Motor neuron (in vitro differentiated cells): ENCODE measurements at regions not wholly inside any gene's neighbourhood (a gene's known extent, or its start where the extent isn't known, plus 50 kb on each side); places are given as distances from the start of the nearest gene placed in this dataset.
A peak's percentile ranks its signal among the peaks of the same experiment; 100 is the strongest.

Source experiments
- ATAC-seq, 8 experiments: fragments of 200-7000 bp; cut with Tn5 transposase; replicated peaks in 6 of 8; 2 replicates each; pipeline ENCODE4 v1.8.0; 2021; ENCODE audit warnings: mild to moderate bottlenecking in 8 of 8, moderate library complexity in 8 of 8
- H3K27ac ChIP-seq, 2 donors: fragments of 250-450 bp; sonication (Bioruptor Pico); 2 replicates each; pipeline ENCODE4 v1.9.0; 2021; ENCODE audit warnings: antibody characterized with exemption in 2 of 2, mild to moderate bottlenecking in 2 of 2, moderate library complexity in 1 of 2
- H3K4me1 ChIP-seq, 2 donors: fragments of 250-450 bp; sonication (Bioruptor Pico); replicated peaks in 1 of 2; 2 replicates each; pipeline ENCODE4 v1.6.1; 2021; ENCODE audit warnings: antibody characterized with exemption in 2 of 2, mild to moderate bottlenecking in 2 of 2, moderate library complexity in 1 of 2
- H3K4me3 ChIP-seq, 5 donors: fragments of 250-450 bp; sonication (Bioruptor Pico); 2 replicates each; pipeline ENCODE4 v1.9.0; 2021; ENCODE audit warnings: antibody characterized with exemption in 5 of 5, mild to moderate bottlenecking in 5 of 5, moderate library complexity in 4 of 5
- WGBS, 10 experiments: fragments of 450-650 bp; shearing (Covaris generic); methylation state at CpG; one replicate each; pipeline ENCODE4 v1.0.0; 2022; 5-methylcytosine and 5-hydroxymethylcytosine counted together
- in situ Hi-C, 9 experiments: fragments of 400-800 bp; cut with MboI; loops; one replicate each; pipeline ENCODE4 v1.15.0; 2021; ENCODE audit warnings: low sequenced_read_pairs in 9 of 9, low pct_unique_long_range_greater_than_20kb in 2 of 9; ENCODE audit not compliant: unreplicated experiment in 9 of 9

- Histone ChIP-seq H3K27ac (no peak overlapping the region), H3K4me3 (no peak overlapping the region), H3K4me1 (no peaks in the 10 kb centered on the region)
- 55 to 93% (median 73%) methylated on average over 2 to 8 of the region's 8 CpGs for WGBS, 10 experiments
- in situ Hi-C loops, result no loop called here
- ATAC-seq, result peak in 1 of 8 experiments; percentile 33
Measured at GRCh38 chr16:27670071-27670810, 120.3 kb downstream of the KATNIP start.

- H3K4me3 ChIP-seq, result no peak overlapping the region
- in situ Hi-C loops, result no loop called here
- ATAC-seq, result no peak
- 78 to 95% (median 90%) methylated on average over 2 to 5 of the region's 8 CpGs; no CpG with 5 or more reads in 2 of the 10 experiments for WGBS, 10 experiments
- H3K27ac ChIP-seq, result no peak overlapping the region
- H3K4me1 ChIP-seq, result no peaks in the 10 kb centered on the region
Measured at GRCh38 chr16:27671410-27671809, 121.5 kb downstream of the KATNIP start.

- ATAC-seq, result peak in 2 of 8 experiments; percentile 70 to 79
- no peak overlapping the region for H3K4me3 ChIP-seq
- H3K27ac ChIP-seq, result no peak overlapping the region
- in situ Hi-C loops, result no loop called here
- no peaks in the 10 kb centered on the region for H3K4me1 ChIP-seq
- WGBS, 10 experiments, result 44 to 90% (median 71%) methylated on average over 2 to 4 of the region's 4 CpGs; no CpG with 5 or more reads in 3 of the 10 experiments
Measured at GRCh38 chr16:27676839-27677238, 126.9 kb downstream of the KATNIP start.

GRCh38 chr16:27677263-27677662, 127.3 kb downstream of the KATNIP start:
- WGBS, 10 experiments, result 20 to 100% (median 60%) methylated on average over 1 of the region's 3 CpGs; no CpG with 5 or more reads in 5 of the 10 experiments
- no peaks in the 10 kb centered on the region for H3K4me1 ChIP-seq
- H3K4me3 ChIP-seq, result no peak overlapping the region
- H3K27ac ChIP-seq, result no peak overlapping the region
- ATAC-seq, result peak in 3 of 8 experiments; percentile 62 to 86 (median 74)
- in situ Hi-C loops, result no loop called here

GRCh38 chr16:27678955-27679354, 129.0 kb downstream of the KATNIP start:
- 80 to 100% (median 89%) methylated on average over 1 to 3 of the region's 3 CpGs; no CpG with 5 or more reads in 3 of the 10 experiments for WGBS, 10 experiments
- no peak for ATAC-seq
- Histone ChIP-seq H3K27ac (no peak overlapping the region), H3K4me1 (no peaks in the 10 kb centered on the region), H3K4me3 (no peak overlapping the region)
- in situ Hi-C loops, result no loop called here

- in situ Hi-C loops, result no loop called here
- Histone ChIP-seq H3K27ac (no peak overlapping the region), H3K4me1 (no peaks in the 10 kb centered on the region), H3K4me3 (no peak overlapping the region)
- 85 to 100% (median 100%) methylated on average over 1 to 5 of the region's 7 CpGs; no CpG with 5 or more reads in 3 of the 10 experiments for WGBS, 10 experiments
- no peak for ATAC-seq
Measured at GRCh38 chr16:27679899-27680298, 130.0 kb downstream of the KATNIP start.

- no peak for ATAC-seq
- Histone ChIP-seq H3K4me3 (no peak overlapping the region), H3K4me1 (no peaks in the 10 kb centered on the region), H3K27ac (no peak overlapping the region)
- 90 to 100% (median 92%) methylated on average over 1 to 5 of the region's 5 CpGs; no CpG with 5 or more reads in 4 of the 10 experiments for WGBS, 10 experiments
- in situ Hi-C loops, result no loop called here
Measured at GRCh38 chr16:27681681-27682080, 131.7 kb downstream of the KATNIP start.

GRCh38 chr16:27684047-27684446, 134.1 kb downstream of the KATNIP start:
- H3K27ac ChIP-seq, result no peak overlapping the region
- WGBS, 10 experiments, result 77 to 100% (median 95%) methylated on average over 1 to 2 of the region's 2 CpGs; no CpG with 5 or more reads in 2 of the 10 experiments
- in situ Hi-C loops, result no loop called here
- ATAC-seq, result no peak
- no peak overlapping the region for H3K4me3 ChIP-seq
- no peaks in the 10 kb centered on the region for H3K4me1 ChIP-seq

- peak in 1 of 8 experiments; percentile 64 for ATAC-seq
Measured at GRCh38 chr16:27685807-27686206, 135.9 kb downstream of the KATNIP start.

GRCh38 chr16:27686926-27687325, 137.0 kb downstream of the KATNIP start:
- H3K27ac ChIP-seq, result no peak overlapping the region
- in situ Hi-C loops, result no loop called here
- 38 to 100% (median 60%) methylated on average over 1 to 3 of the region's 3 CpGs for WGBS, 10 experiments
- H3K4me3 ChIP-seq, result no peak overlapping the region
- no peaks in the 10 kb centered on the region for H3K4me1 ChIP-seq
- ATAC-seq, result no peak

More at GRCh38 chr16:27685807-27686206, 135.9 kb downstream of the KATNIP start:
- in situ Hi-C loops, result no loop called here
- no peak overlapping the region for H3K27ac ChIP-seq
- H3K4me1 ChIP-seq, result no peaks in the 10 kb centered on the region
- 0 to 80% (median 0%) methylated on average over 1 of the region's 1 CpG; no CpG with 5 or more reads in 7 of the 10 experiments for WGBS, 10 experiments
- no peak overlapping the region for H3K4me3 ChIP-seq

GRCh38 chr16:27687605-27688004, 137.7 kb downstream of the KATNIP start:
- Histone ChIP-seq H3K4me3 (no peak overlapping the region), H3K27ac (no peak overlapping the region), H3K4me1 (no peaks in the 10 kb centered on the region)
- in situ Hi-C loops, result no loop called here
- 75 to 100% (median 100%) methylated on average over 1 to 2 of the region's 2 CpGs; no CpG with 5 or more reads in 2 of the 10 experiments for WGBS, 10 experiments
- ATAC-seq, result no peak

- H3K27ac ChIP-seq, result no peak overlapping the region
- no peak overlapping the region for H3K4me3 ChIP-seq
- in situ Hi-C loops, result no loop called here
- ATAC-seq, result peak in 2 of 8 experiments; percentile 48 to 95
- WGBS, 10 experiments, result 20 to 88% (median 70%) methylated on average over 1 to 4 of the region's 5 CpGs; no CpG with 5 or more reads in 4 of the 10 experiments
- H3K4me1 ChIP-seq, result no peaks in the 10 kb centered on the region
Measured at GRCh38 chr16:27689711-27690110, 139.8 kb downstream of the KATNIP start.

GRCh38 chr16:27690608-27691007, 140.7 kb downstream of the KATNIP start:
- H3K27ac ChIP-seq, result no peak overlapping the region
- no peak overlapping the region for H3K4me3 ChIP-seq
- WGBS, 10 experiments, result 0 to 70% (median 51%) methylated on average over 1 to 3 of the region's 3 CpGs; no CpG with 5 or more reads in 5 of the 10 experiments
- peak in 2 of 8 experiments; percentile 52 to 67 for ATAC-seq
- H3K4me1 ChIP-seq, result no peaks in the 10 kb centered on the region
- in situ Hi-C loops, result no loop called here

- no peak overlapping the region for H3K27ac ChIP-seq
- 86 to 100% (median 98%) methylated on average over 1 to 4 of the region's 4 CpGs; no CpG with 5 or more reads in 4 of the 10 experiments for WGBS, 10 experiments
- ATAC-seq, result no peak
- H3K4me1 ChIP-seq, result no peaks in the 10 kb centered on the region
- H3K4me3 ChIP-seq, result no peak overlapping the region
- in situ Hi-C loops, result no loop called here
Measured at GRCh38 chr16:27691721-27692120, 141.8 kb downstream of the KATNIP start.
